Lower lobe of right lung (tissue), 2 donors: ENCODE measurements at regions not wholly inside any gene's neighbourhood (a gene's known extent, or its start where the extent isn't known, plus 50 kb on each side); places are given as distances from the start of the nearest gene placed in this dataset.

Source experiments
- ATAC-seq, 2 donors: fragments of 200-7000 bp; cut with Tn5 transposase; one replicate each; pipeline ENCODE4 v1.9.1; 2020 to 2022; ENCODE audit warnings: mild to moderate bottlenecking in 2 of 2, moderate library complexity in 2 of 2
- DNase-seq: peaks from one replicate; pipeline ENCODE4 v3.0.0-alpha.2; 2020
- H3K27ac ChIP-seq: fragments of 200-600 bp; one replicate; pipeline ENCODE4 v1.8.0; 2022
- H3K27me3 ChIP-seq: fragments of 200-600 bp; one replicate; pipeline ENCODE4 v1.8.0; 2022; ENCODE audit warnings: low read depth
- H3K36me3 ChIP-seq: fragments of 200-600 bp; one replicate; pipeline ENCODE4 v1.8.0; 2022; ENCODE audit warnings: mild to moderate bottlenecking
- H3K4me1 ChIP-seq: fragments of 200-600 bp; one replicate; pipeline ENCODE4 v1.8.0; 2022
- H3K4me3 ChIP-seq: fragments of 200-600 bp; one replicate; pipeline ENCODE4 v1.8.0; 2022; ENCODE audit warnings: mild to moderate bottlenecking
- H3K9me3 ChIP-seq: fragments of 200-600 bp; one replicate; pipeline ENCODE4 v1.8.0; 2022
- intact Hi-C: fragments of 100-400 bp; cut with DNase I; formaldehyde crosslinking; loops from one replicate; pipeline ENCODE4 v1.11.0; 2022
- TF ChIP-seq, protein P1 (sequence below): fragments of 200-600 bp; IDR thresholded peaks from one replicate; pipeline ENCODE4 v1.8.0; 2022; ENCODE audit warnings: antibody characterized with exemption, mild to moderate bottlenecking
- donor health status: DM: no; HTN: yes; CAD: no; lungs with severe emphysema.

DNA sequence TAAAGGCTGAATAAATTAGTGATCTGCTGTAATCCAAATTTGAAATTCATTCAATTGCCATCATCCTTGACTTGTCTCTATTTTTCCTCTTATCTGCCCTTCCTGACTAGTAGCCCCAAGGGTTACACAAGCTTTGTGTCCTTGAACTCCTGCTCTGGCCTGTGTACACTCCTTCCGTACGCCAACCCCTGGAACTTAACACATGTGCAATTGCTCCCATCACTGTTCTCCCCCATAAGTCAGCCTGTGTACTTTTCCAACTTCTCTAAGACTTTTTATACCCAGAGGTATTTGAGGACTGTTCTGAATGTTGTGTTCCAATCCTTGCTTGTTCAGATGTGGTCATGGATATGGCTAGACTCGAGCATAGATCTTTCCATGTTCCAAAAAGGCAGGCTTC, 171.1 kb upstream of the G2E3 start:
- H3K27ac ChIP-seq, result no peak overlapping the region
- intact Hi-C loops, result no loop called here
- ATAC-seq, result no peak
- H3K4me3 ChIP-seq, result no peak overlapping the region
- no peaks in the 10 kb centered on the region for H3K4me1 ChIP-seq
- H3K9me3 ChIP-seq, result no peaks in the 10 kb centered on the region
- H3K27me3 ChIP-seq, result no peaks in the 10 kb centered on the region
- no peaks in the 10 kb centered on the region for H3K36me3 ChIP-seq
- DNase-seq, result no peak
- TF ChIP-seq, protein P1, sequence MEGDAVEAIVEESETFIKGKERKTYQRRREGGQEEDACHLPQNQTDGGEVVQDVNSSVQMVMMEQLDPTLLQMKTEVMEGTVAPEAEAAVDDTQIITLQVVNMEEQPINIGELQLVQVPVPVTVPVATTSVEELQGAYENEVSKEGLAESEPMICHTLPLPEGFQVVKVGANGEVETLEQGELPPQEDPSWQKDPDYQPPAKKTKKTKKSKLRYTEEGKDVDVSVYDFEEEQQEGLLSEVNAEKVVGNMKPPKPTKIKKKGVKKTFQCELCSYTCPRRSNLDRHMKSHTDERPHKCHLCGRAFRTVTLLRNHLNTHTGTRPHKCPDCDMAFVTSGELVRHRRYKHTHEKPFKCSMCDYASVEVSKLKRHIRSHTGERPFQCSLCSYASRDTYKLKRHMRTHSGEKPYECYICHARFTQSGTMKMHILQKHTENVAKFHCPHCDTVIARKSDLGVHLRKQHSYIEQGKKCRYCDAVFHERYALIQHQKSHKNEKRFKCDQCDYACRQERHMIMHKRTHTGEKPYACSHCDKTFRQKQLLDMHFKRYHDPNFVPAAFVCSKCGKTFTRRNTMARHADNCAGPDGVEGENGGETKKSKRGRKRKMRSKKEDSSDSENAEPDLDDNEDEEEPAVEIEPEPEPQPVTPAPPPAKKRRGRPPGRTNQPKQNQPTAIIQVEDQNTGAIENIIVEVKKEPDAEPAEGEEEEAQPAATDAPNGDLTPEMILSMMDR, result no peak

DNA sequence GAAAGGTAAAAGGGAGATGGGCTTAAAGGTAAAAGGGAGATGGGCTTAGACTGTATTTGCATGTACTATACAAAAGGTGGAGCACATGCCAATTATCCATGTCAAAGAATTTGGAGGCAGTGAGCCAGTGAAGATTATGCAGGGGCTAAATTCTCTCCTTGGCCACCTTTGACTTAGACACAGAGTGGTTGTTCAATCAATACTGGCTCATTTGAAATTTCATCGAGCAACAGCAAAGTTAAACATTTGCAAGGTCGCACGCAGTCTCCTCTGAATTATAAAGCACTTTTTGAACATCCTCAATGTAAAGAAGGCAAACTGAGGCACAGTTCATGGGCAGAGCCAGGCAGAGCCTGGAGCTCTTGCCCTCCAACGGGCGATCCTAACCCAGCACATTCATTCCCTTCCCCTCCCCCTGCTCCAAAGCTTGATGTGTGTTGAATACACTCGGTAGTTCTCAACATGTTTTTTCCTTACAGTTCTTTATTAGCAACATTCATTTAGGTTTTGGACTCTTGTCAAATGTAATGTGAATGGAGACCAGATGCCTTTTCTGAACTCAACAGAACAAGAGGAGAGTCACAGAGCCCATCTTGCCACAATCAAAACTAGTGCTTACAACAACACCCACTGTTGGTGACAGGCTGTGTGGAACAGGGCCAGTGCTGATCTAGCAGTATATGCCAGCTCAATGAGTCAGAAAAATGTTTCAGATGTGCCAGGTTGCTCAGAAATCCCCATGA, 169.7 kb upstream of the G2E3 start:
- ATAC-seq, result no peak
- TF ChIP-seq, protein P1, result no peak
- Histone ChIP-seq H3K4me3 (no peak overlapping the region), H3K36me3 (no peaks in the 10 kb centered on the region), H3K9me3 (no peaks in the 10 kb centered on the region), H3K27ac (no peak overlapping the region), H3K27me3 (no peaks in the 10 kb centered on the region), H3K4me1 (no peaks in the 10 kb centered on the region)
- no peak for DNase-seq
- intact Hi-C loops, result no loop called here

DNA sequence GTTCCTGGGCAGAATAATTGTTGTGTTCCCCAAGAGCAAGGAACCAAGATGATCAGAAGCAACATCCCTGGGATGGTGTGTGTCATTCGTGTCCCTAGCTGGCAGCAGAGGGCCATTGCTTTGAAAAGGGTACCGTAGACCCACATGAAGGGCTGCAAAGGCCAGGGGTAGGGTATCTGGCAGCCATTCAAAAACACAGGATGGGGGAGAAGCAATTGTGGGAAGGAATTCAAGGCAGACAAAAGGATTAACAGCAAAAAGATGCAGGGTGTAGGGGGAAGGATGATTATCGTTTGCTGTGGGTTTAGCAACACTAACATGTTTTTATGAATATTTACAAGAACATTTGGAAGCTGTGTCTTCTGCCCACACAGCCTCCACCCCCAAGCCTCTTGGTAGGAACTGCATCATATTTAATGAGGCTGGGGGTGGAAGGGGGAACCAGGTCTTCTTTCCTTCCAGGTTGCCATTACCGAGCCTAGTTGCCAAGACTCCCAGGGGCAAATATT, 169.0 kb upstream of the G2E3 start:
- no peaks in the 10 kb centered on the region for H3K4me1 ChIP-seq
- TF ChIP-seq, protein P1, result no peak
- no peaks in the 10 kb centered on the region for H3K9me3 ChIP-seq
- H3K27ac ChIP-seq, result no peak overlapping the region
- ATAC-seq, result no peak
- no peak overlapping the region for H3K4me3 ChIP-seq
- H3K27me3 ChIP-seq, result no peaks in the 10 kb centered on the region
- no peaks in the 10 kb centered on the region for H3K36me3 ChIP-seq
- intact Hi-C loops, result no loop called here
- DNase-seq, result no peak

DNA sequence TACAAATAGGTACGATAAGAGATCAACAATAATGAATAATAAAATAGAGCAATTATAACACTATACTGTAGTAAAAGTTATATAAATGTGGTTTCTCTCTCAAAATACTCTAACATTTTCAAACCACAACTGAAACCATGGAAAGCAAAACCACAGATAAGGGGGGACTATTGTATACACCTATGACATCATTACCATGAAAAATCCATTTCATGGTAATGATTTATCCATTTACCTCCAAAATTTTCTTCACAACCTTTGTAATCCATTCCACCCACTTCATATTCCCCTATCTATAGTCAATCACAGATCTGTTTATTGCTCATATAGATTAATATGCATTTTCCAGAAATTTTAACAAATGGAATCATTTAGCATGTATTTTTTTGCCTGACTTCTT, 163.9 kb upstream of the G2E3 start:
- no peak for ATAC-seq
- Histone ChIP-seq H3K36me3 (no peaks in the 10 kb centered on the region), H3K4me1 (no peaks in the 10 kb centered on the region), H3K27ac (no peak overlapping the region), H3K27me3 (no peaks in the 10 kb centered on the region), H3K4me3 (no peak overlapping the region), H3K9me3 (no peaks in the 10 kb centered on the region)
- TF ChIP-seq, protein P1, result no peak
- no peak for DNase-seq
- intact Hi-C loops, result no loop called here

DNA sequence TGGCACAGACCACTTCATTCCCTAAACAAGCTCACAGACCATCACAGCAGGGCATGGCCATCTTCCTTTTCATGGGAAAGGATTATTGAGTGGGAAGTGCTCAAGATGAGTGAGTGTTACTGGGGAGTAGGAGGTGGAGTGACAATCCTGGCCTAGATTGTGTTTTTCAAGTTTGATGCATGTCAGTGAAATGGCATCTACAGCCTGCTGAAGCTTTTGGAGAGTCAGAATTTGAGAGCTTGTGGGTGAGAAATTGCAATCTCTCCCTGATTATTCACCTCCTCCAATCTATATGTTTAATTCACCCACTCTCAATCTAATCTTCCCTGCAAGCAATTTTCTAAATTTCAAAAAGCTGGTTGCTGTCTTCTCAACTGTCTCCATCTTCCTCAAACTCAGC, 156.1 kb upstream of the G2E3 start:
- Histone ChIP-seq H3K4me1 (no peaks in the 10 kb centered on the region), H3K4me3 (no peak overlapping the region), H3K36me3 (no peaks in the 10 kb centered on the region), H3K27ac (no peak overlapping the region), H3K27me3 (no peaks in the 10 kb centered on the region), H3K9me3 (no peaks in the 10 kb centered on the region)
- TF ChIP-seq, protein P1, result no peak
- no peak for ATAC-seq
- no peak for DNase-seq
- intact Hi-C loops, result no loop called here
